ENCODE measurements at regions not wholly inside any gene's neighbourhood (a gene's known extent, or its start where the extent isn't known, plus 50 kb on each side); places are given as distances from the start of the nearest gene placed in this dataset.

GRCh38 chr7:155995183-155995612 lies 182.9 kb upstream of the SHH start:
- in situ Hi-C loops (cut with HindIII; ENCODE audit: low pct_unique_long_range_greater_than_20kb, low sequenced_read_pairs): no loop called here
- DNase-seq (ENCODE audit: low read depth, low spot score): no peak

- no peak for DNase-seq (ENCODE audit: low read depth, low spot score)
- in situ Hi-C loops (cut with HindIII; ENCODE audit: low pct_unique_long_range_greater_than_20kb, low sequenced_read_pairs): no loop called here
These were observed 182.1 kb upstream of the SHH start for GRCh38 chr7:155994279-155994811.

- in situ Hi-C loops (cut with HindIII; ENCODE audit: low pct_unique_long_range_greater_than_20kb, low sequenced_read_pairs): no loop called here
- no peak for DNase-seq (ENCODE audit: low read depth, low spot score)
These were observed 181.4 kb upstream of the SHH start for GRCh38 chr7:155993420-155994278.

- in situ Hi-C loops (cut with HindIII; ENCODE audit: low pct_unique_long_range_greater_than_20kb, low sequenced_read_pairs): no loop called here
- no peak for DNase-seq (ENCODE audit: low read depth, low spot score)
These were observed 180.7 kb upstream of the SHH start for GRCh38 chr7:155992974-155993373.

- in situ Hi-C loops (cut with HindIII; ENCODE audit: low pct_unique_long_range_greater_than_20kb, low sequenced_read_pairs): no loop called here
- no peak for DNase-seq (ENCODE audit: low read depth, low spot score)
These were observed 180.3 kb upstream of the SHH start for GRCh38 chr7:155992538-155992937.

GRCh38 chr7:155992107-155992506 lies 179.8 kb upstream of the SHH start:
- DNase-seq (ENCODE audit: low read depth, low spot score): no peak
- in situ Hi-C loops (cut with HindIII; ENCODE audit: low pct_unique_long_range_greater_than_20kb, low sequenced_read_pairs): no loop called here

GRCh38 chr7:155991470-155991869 lies 179.2 kb upstream of the SHH start:
- no peak for DNase-seq (ENCODE audit: low read depth, low spot score)
- in situ Hi-C loops (cut with HindIII; ENCODE audit: low pct_unique_long_range_greater_than_20kb, low sequenced_read_pairs): no loop called here

- in situ Hi-C loops (cut with HindIII; ENCODE audit: low pct_unique_long_range_greater_than_20kb, low sequenced_read_pairs): no loop called here
- no peak for DNase-seq (ENCODE audit: low read depth, low spot score)
These were observed 176.2 kb upstream of the SHH start for GRCh38 chr7:155988416-155988815.

GRCh38 chr7:155987681-155988235 lies 175.5 kb upstream of the SHH start:
- DNase-seq (ENCODE audit: low read depth, low spot score): no peak
- in situ Hi-C loops (cut with HindIII; ENCODE audit: low pct_unique_long_range_greater_than_20kb, low sequenced_read_pairs): no loop called here

- no peak for DNase-seq (ENCODE audit: low read depth, low spot score)
- in situ Hi-C loops (cut with HindIII; ENCODE audit: low pct_unique_long_range_greater_than_20kb, low sequenced_read_pairs): no loop called here
These were observed 174.4 kb upstream of the SHH start for GRCh38 chr7:155986497-155987160.

GRCh38 chr7:155985518-155986250 lies 173.4 kb upstream of the SHH start:
- in situ Hi-C loops (cut with HindIII; ENCODE audit: low pct_unique_long_range_greater_than_20kb, low sequenced_read_pairs): no loop called here
- no peak for DNase-seq (ENCODE audit: low read depth, low spot score)

- no peak for DNase-seq (ENCODE audit: low read depth, low spot score)
- in situ Hi-C loops (cut with HindIII; ENCODE audit: low pct_unique_long_range_greater_than_20kb, low sequenced_read_pairs): no loop called here
These were observed 172.5 kb upstream of the SHH start for GRCh38 chr7:155984609-155985405.

- in situ Hi-C loops (cut with HindIII; ENCODE audit: low pct_unique_long_range_greater_than_20kb, low sequenced_read_pairs): no loop called here
These were observed 171.8 kb upstream of the SHH start for GRCh38 chr7:155984028-155984580.

GRCh38 chr7:155983176-155983815 lies 171.0 kb upstream of the SHH start:
- DNase-seq (ENCODE audit: low read depth, low spot score): no peak
- in situ Hi-C loops (cut with HindIII; ENCODE audit: low pct_unique_long_range_greater_than_20kb, low sequenced_read_pairs): no loop called here

More at GRCh38 chr7:155984028-155984580, 171.8 kb upstream of the SHH start:
- DNase-seq (ENCODE audit: low read depth, low spot score): no peak

- in situ Hi-C loops (cut with HindIII; ENCODE audit: low pct_unique_long_range_greater_than_20kb, low sequenced_read_pairs): no loop called here
- DNase-seq (ENCODE audit: low read depth, low spot score): no peak
These were observed 169.4 kb upstream of the SHH start for GRCh38 chr7:155981703-155982102.

GRCh38 chr7:155980841-155981240 lies 168.6 kb upstream of the SHH start:
- DNase-seq (ENCODE audit: low read depth, low spot score): no peak
- in situ Hi-C loops (cut with HindIII; ENCODE audit: low pct_unique_long_range_greater_than_20kb, low sequenced_read_pairs): no loop called here
